NCI-H2107 treated with DMSO at 0.1 percent for 48 hours (cell line): ENCODE measurements at regions not wholly inside any gene's neighbourhood (a gene's known extent, or its start where the extent isn't known, plus 50 kb on each side); places are given as distances from the start of the nearest gene placed in this dataset.
"Not testable (repeated sequence)": the region's sequence is repeated elsewhere in the genome, so short reads cannot be mapped to it uniquely, and the experiment has no call there.

ENCODE experiments used
- DNase-seq: peaks from one replicate; lab custom pipeline; 2025; ENCODE audit not compliant: unreplicated experiment; lab: John Stamatoyannopoulos, UW

GRCh38 chr3:140752499-140752898 is 74.6 kb downstream of the TRIM42 start:
- no peak for DNase-seq

GRCh38 chr3:140753865-140754754 is 76.2 kb downstream of the TRIM42 start:
- DNase-seq = peak; percentile 45

GRCh38 chr3:140754936-140755335 is 77.1 kb downstream of the TRIM42 start:
- no peak for DNase-seq

- no peak for DNase-seq
Observed at GRCh38 chr3:140756240-140757016, 78.6 kb downstream of the TRIM42 start.

- no peak for DNase-seq
Observed at GRCh38 chr3:140758791-140759444, 81.1 kb downstream of the TRIM42 start.

- DNase-seq = no peak
Observed at GRCh38 chr3:140760324-140761075, 82.6 kb downstream of the TRIM42 start.

GRCh38 chr3:140761076-140761639 is 83.3 kb downstream of the TRIM42 start:
- no peak for DNase-seq

GRCh38 chr3:140762746-140763145 is 84.9 kb downstream of the TRIM42 start:
- no peak for DNase-seq

- peak; percentile 9 for DNase-seq
Observed at GRCh38 chr3:140763532-140763931, 85.7 kb downstream of the TRIM42 start.

- no peak for DNase-seq
Observed at GRCh38 chr3:140765246-140765645, 87.4 kb downstream of the TRIM42 start.

- DNase-seq = no peak
Observed at GRCh38 chr3:140766465-140766864, 88.6 kb downstream of the TRIM42 start.

- DNase-seq = no peak
Observed at GRCh38 chr3:140767566-140767965, 89.7 kb downstream of the TRIM42 start.

GRCh38 chr3:140768941-140769340 is 91.1 kb downstream of the TRIM42 start:
- DNase-seq = no peak

GRCh38 chr3:140769951-140770350 is 92.1 kb downstream of the TRIM42 start:
- DNase-seq = no peak

GRCh38 chr3:140770977-140771667 is 93.3 kb downstream of the TRIM42 start:
- DNase-seq = no peak

- DNase-seq = no peak
Observed at GRCh38 chr3:140777631-140778233, 99.9 kb downstream of the TRIM42 start.

GRCh38 chr3:140791368-140791767 is 113.5 kb downstream of the TRIM42 start:
- no peak for DNase-seq

GRCh38 chr3:140794507-140794906 is 116.6 kb downstream of the TRIM42 start:
- DNase-seq = no peak

- not testable (repeated sequence) for DNase-seq
Observed at GRCh38 chr3:140802898-140803297, 125.0 kb downstream of the TRIM42 start.
